Left forelimb (tissue), 1 donor: ENCODE measurements at regions not wholly inside any gene's neighbourhood (a gene's known extent, or its start where the extent isn't known, plus 50 kb on each side); places are given as distances from the start of the nearest gene placed in this dataset.

ENCODE experiments used
- DNase-seq: peaks from one replicate; pipeline ENCODE4 v3.0.0-alpha.2; 2018; ENCODE audit warnings: low spot score

- DNase-seq = no peak
These were observed 122.3 kb upstream of the RAI14 start for GRCh38 chr5:34533582-34534522.

- DNase-seq = no peak
These were observed 121.5 kb upstream of the RAI14 start for GRCh38 chr5:34534523-34535103.

- DNase-seq = no peak
These were observed 120.7 kb upstream of the RAI14 start for GRCh38 chr5:34535433-34535832.

- DNase-seq = no peak
These were observed 120.0 kb upstream of the RAI14 start for GRCh38 chr5:34535944-34536623.

GRCh38 chr5:34536699-34537098 lies 119.4 kb upstream of the RAI14 start:
- DNase-seq = no peak

- DNase-seq = no peak
These were observed 118.0 kb upstream of the RAI14 start for GRCh38 chr5:34538026-34538672.

- DNase-seq = no peak
These were observed 116.9 kb upstream of the RAI14 start for GRCh38 chr5:34539183-34539582.

GRCh38 chr5:34541067-34541466 lies 115.1 kb upstream of the RAI14 start:
- no peak for DNase-seq

- DNase-seq = no peak
These were observed 113.3 kb upstream of the RAI14 start for GRCh38 chr5:34542818-34543217.

GRCh38 chr5:34543687-34544086 lies 112.4 kb upstream of the RAI14 start:
- DNase-seq = no peak

GRCh38 chr5:34544403-34544802 lies 111.7 kb upstream of the RAI14 start:
- no peak for DNase-seq

GRCh38 chr5:34545164-34545563 lies 111.0 kb upstream of the RAI14 start:
- no peak for DNase-seq

GRCh38 chr5:34545626-34546025 lies 110.5 kb upstream of the RAI14 start:
- no peak for DNase-seq

- no peak for DNase-seq
These were observed 108.6 kb upstream of the RAI14 start for GRCh38 chr5:34547300-34548085.

- DNase-seq = no peak
These were observed 108.1 kb upstream of the RAI14 start for GRCh38 chr5:34548086-34548403.

GRCh38 chr5:34550247-34550646 lies 105.9 kb upstream of the RAI14 start:
- DNase-seq = no peak

GRCh38 chr5:34550964-34551363 lies 105.2 kb upstream of the RAI14 start:
- DNase-seq = no peak

- no peak for DNase-seq
These were observed 104.2 kb upstream of the RAI14 start for GRCh38 chr5:34551911-34552433.

- DNase-seq = no peak
These were observed 103.4 kb upstream of the RAI14 start for GRCh38 chr5:34552686-34553085.

- DNase-seq = no peak
These were observed 102.5 kb upstream of the RAI14 start for GRCh38 chr5:34553581-34553980.

- no peak for DNase-seq
These were observed 101.5 kb upstream of the RAI14 start for GRCh38 chr5:34554641-34555040.
